ENCODE measurements at regions not wholly inside any gene's neighbourhood (a gene's known extent, or its start where the extent isn't known, plus 50 kb on each side); places are given as distances from the start of the nearest gene placed in this dataset.
"Not testable (repeated sequence)": the region's sequence is repeated elsewhere in the genome, so short reads cannot be mapped to it uniquely, and the experiment has no call there.

- no peak for DNase-seq
Observed at GRCh38 chr21:30104241-30104640, 62.4 kb downstream of the CLDN17 start.

- no peak for DNase-seq
Observed at GRCh38 chr21:30102871-30103270, 63.7 kb downstream of the CLDN17 start.

DNA sequence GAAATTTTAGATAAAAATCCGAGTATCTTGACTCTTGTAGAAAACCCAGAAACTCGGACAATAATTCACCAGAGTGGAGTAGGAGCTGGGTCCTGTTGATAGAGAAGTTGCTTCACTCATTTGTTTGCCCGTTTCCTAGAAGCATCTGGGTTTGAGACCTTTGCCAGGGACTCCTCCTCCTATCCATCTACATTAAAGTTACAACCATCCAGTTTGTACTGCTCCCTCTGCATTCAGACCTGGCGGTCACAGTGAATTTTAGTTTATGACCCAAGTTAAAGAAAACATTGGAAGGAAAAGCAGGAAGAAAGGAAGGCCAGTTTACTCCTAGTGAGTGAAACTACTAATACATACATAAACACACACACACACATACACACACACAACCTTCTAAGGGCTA, 64.6 kb downstream of the CLDN17 start:
- no peak for DNase-seq

DNA sequence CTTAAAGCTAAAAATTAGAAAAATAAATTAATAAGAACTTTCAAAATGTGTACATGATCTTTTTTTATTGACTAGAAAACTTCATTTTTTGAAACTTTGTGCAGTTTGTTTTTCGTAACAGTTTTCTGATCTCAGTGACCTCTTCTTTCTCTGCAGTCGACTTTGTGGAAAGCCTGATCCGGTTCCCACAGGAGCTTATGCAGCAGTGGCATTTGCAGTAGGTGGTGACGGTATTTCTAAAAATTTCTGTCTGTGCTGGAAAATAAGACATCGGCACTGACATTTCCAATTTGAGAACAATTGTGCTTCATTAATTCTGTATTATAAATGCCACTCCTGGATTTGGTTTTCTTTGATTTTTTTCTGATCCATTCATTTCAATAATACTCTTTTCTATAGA, 68.8 kb downstream of the CLDN17 start:
- DNase-seq: no peak

DNA sequence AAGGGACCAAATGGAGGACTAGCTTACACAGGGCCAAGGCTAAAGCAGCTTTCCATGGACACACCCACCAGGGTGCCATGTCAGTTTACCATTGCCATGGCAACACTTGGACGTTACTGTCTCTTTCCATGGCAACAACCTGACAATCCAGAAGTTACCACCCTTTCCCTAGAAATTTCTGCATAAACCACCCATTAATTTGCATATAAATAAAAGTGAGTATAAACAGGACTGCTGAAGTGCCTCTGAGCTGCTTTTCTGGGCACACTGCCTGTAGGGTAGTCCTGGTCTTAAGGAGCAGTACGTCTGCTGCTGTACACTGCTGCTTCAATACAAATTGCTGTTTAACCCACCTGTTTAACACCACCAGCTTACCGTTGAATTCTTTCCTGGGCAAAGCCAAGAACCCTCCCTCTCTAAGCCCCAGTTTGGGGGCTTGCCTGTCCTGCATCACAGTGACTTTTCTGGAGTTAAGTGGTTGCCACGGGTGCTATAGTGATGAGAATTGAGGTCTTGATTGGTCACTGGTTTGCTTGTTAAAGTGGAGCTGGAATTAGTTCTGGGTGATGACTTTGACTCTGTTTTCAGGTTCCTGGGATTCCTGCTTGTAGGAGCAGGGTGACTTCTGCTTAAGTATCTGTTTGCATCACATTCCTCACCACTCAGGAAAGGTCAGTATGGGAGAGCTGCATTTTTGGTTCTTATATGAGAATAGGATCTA, 83.2 kb downstream of the CLDN17 start:
- no peak for DNase-seq

- DNase-seq: no peak
Observed at GRCh38 chr21:30081506-30081905, 85.1 kb downstream of the CLDN17 start.

DNA sequence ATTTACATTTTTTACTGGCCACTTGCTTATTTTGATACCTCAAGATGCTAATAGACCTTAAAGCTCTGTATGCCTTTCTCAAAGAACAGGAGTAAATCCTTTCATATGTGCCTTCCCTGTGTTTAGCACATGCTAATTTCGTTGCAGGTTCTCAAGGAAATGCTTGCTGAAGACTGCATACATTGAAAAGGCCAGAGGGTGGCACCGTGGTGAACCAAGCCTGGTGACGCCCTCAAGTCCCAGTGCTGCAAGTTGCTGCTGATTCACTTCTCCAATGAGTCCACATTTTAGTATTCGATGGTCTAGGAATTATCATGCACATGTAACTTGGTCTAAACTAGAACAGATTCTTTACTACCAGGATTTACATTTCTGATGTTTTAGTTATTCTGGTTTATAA, 94.1 kb downstream of the CLDN17 start:
- DNase-seq: no peak

DNA sequence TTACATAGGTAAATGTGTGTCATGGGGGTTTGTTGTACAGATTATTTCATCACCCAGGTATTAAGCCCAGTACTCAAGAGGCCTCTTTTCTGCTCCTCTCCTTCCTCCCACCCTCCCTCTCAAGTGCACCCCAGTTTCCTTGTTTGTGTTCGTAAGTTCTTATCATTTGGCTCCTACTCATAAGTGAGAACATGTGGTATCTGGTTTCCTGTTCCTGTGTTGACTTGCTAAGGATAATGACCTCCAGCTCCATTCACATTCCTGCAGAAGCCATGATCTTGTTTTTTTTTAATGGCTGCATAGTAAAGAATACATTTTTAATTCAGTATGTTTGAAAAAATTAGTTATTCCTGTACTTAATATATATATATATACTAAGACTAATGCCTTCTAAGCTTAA, 107.7 kb downstream of the CLDN17 start:
- no peak for DNase-seq

- no peak for DNase-seq
Observed at GRCh38 chr21:30057108-30057507, 109.5 kb downstream of the CLDN17 start.

- no peak for DNase-seq
Observed at GRCh38 chr21:30048570-30048969, 108.8 kb upstream of the GRIK1 start.

DNA sequence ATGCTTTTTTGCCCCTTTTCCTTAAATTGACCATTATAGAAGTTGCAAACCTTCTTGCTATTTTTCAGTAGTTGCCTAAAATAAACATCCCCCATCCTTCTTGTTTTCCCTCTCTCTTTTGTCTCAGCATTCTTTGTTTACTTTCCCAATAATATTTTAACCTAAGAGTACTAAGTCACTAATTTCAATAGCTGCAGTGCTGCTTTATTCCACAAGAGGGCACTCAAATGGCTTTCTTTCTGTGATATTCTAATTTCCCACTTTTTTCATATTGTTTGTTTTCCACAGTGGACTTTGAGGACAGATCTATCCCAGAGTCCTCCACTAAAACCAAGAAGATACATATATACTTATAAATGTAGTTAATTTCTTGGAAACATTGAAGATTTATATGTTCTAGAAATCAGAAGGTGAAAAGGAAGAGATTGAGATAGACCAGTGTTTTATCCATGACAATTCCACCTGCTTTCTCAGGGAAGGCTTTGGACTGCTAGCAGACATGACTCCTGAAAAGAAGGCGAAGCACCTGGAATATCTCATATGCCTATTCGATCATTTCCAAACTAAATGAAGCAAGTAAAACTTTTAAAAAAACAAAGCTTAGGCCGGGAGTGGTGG, 104.8 kb upstream of the GRIK1 start:
- DNase-seq: peak in 1 of 2 donors; percentile 11

DNA sequence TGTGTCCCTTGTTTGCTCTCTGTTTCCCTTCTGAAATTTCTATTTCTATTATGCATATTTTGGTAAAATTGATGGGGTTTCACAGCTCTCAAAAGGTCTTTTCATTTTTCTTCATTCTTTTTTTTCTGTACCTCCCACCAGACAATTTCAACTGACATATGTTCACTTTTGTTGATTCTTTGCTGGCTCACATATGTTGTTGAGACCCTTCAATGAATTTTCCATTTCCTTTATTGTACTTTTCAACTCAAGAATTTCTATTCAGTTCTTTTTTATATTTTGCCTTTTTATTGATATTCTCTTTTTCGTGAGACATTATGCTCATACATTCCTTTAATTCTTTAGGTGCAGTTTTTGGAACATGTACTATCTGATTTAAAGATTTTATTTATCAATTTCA, 102.6 kb upstream of the GRIK1 start:
- no peak for DNase-seq

DNA sequence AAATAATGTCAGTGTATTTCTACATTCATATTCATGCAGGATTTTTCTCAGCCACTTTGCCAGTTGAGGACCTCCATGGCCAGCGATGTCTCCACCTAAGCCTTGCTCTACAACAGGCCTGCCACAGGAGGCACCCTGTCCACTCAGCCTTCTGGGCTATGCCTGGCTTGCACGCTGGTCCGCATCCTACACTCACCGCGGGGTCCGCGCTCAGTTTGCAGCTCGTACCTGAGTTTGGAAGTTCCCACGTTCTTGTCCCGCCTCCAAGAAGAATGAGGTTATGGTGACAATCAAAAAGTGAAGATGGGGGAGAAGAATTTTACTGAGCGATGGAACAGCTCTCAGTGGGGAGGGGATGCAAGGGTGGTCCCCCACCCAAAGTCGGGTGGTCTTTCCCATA, 93.6 kb upstream of the GRIK1 start:
- no peak for DNase-seq

DNA sequence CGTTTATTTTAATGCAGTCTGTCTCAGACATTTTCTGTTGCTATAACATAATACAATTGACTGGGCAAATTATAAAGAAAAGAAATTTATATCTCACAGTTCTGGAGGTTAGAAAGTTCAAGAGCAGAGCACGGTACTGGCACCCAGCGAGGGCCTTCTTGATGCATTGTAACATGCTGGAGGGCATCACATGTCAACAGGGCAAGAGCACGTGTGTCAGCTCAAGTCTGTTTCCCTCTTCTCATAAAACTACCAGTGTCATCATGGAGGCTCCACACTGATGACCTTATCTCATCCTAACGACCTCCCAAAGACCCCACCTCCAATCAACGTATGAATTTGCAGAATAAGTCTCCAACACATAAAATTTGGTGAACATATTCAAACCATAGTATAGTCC, 90.6 kb upstream of the GRIK1 start:
- DNase-seq: no peak

- DNase-seq: no peak
Observed at GRCh38 chr21:30028537-30028936, 88.7 kb upstream of the GRIK1 start.

GRCh38 chr21:30027986-30028385, 88.2 kb upstream of the GRIK1 start:
- DNase-seq: no peak

GRCh38 chr21:30023056-30023455, 83.3 kb upstream of the GRIK1 start:
- DNase-seq: not testable (repeated sequence)

DNA sequence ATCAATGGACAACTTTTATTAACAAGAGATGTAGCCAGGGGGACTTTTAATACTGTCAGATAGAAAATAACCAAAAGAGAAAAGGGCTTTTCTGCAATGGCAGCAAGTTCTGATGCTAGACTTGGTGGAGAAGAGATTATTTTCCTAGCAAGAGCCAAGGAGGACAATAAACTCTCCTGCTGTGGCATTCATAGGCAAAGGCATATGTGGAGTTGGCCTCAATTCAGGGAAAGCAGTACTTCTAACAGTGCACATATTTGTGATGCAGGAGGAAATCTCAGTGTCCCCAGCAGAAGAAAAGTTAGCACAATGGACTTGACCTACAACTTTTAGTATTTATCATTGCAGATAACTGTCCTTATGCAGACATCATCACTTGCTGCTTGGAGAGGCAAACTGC, 75.1 kb upstream of the GRIK1 start:
- no peak for DNase-seq

GRCh38 chr21:29991624-29992023, 51.8 kb upstream of the GRIK1 start:
- no peak for DNase-seq

DNA sequence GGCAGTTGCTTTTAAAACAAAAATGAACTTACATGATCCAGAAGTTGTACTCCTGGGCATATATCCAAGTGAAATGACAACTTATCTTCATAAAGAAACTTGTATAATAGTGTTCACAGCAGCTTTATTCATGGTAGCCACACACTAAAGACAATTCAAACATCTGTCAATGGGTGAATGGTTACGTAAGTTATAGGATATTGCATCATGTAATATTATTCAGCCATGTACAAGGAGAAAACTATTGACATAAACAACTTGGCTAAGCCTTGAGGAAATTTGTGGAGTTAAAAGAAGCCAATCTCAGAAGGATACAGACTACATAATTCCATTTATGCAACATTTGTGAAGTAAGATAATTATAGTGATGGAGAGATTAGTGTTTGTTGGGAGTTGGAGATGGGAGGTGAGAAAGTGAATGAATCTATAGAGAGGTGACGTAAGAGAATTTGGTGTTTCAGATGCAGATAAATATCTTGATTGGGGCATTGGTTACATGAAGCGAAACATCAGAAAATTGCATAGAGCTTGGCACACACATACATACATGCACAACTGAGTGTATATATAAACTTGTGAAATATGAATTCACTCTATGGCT, 49.9 kb upstream of the GRIK1 start:
- no peak for DNase-seq

Measured in CD4-positive, alpha-beta T cell treated with Interferon alpha-2 for 1 hour (primary cell).